HFF-Myc (cell line): ENCODE measurements at regions not wholly inside any gene's neighbourhood (a gene's known extent, or its start where the extent isn't known, plus 50 kb on each side); places are given as distances from the start of the nearest gene placed in this dataset.

Experiments
- DNase-seq: peaks from one replicate; pipeline ENCODE4 v3.0.0-alpha.2; 2011; ENCODE audit warnings: low read depth; ENCODE audit errors: extremely low read depth
- H3K4me3 ChIP-seq: replicated peaks from 2 replicates; pipeline ENCODE4 v1.5.1; 2011; ENCODE audit warnings: low read depth, mild to moderate bottlenecking, control low read depth, low read length
- CTCF ChIP-seq: IDR thresholded peaks from 2 replicates; pipeline ENCODE4 v1.5.1; 2012; ENCODE audit warnings: mild to moderate bottlenecking, low read depth, low read length, control low read depth; ENCODE audit errors: missing control alignments

- no peak for TF ChIP-seq CTCF
- no peak for DNase-seq
- no peak overlapping the region for H3K4me3 ChIP-seq
These were observed 1098.1 kb upstream of the CELF4 start for GRCh38 chr18:38663682-38664081.

GRCh38 chr18:38663270-38663669, 1097.7 kb upstream of the CELF4 start:
- no peak for TF ChIP-seq CTCF

GRCh38 chr18:38654946-38655345, 1089.3 kb upstream of the CELF4 start:
- no peak overlapping the region for H3K4me3 ChIP-seq
- DNase-seq: no peak
- no peak for TF ChIP-seq CTCF

More at GRCh38 chr18:38663270-38663669, 1097.7 kb upstream of the CELF4 start:
- no peak for DNase-seq
- no peak overlapping the region for H3K4me3 ChIP-seq

GRCh38 chr18:38651736-38652135, 1086.1 kb upstream of the CELF4 start:
- H3K4me3 ChIP-seq: no peak overlapping the region
- DNase-seq: no peak
- TF ChIP-seq CTCF: no peak

GRCh38 chr18:38648179-38648578, 1082.6 kb upstream of the CELF4 start:
- no peak overlapping the region for H3K4me3 ChIP-seq
- TF ChIP-seq CTCF: no peak
- no peak for DNase-seq

GRCh38 chr18:38646296-38646695, 1080.7 kb upstream of the CELF4 start:
- no peak for TF ChIP-seq CTCF
- no peak overlapping the region for H3K4me3 ChIP-seq
- no peak for DNase-seq

- no peak for TF ChIP-seq CTCF
- DNase-seq: no peak
- no peak overlapping the region for H3K4me3 ChIP-seq
These were observed 1079.5 kb upstream of the CELF4 start for GRCh38 chr18:38644875-38645641.
